Adrenal gland (tissue), 5 donors: ENCODE measurements at regions not wholly inside any gene's neighbourhood (a gene's known extent, or its start where the extent isn't known, plus 50 kb on each side); places are given as distances from the start of the nearest gene placed in this dataset.

Source experiments
- CTCF ChIP-seq, 6 experiments: fragments of 450-650 bp in 4 of 6; fragments of 200-600 bp in 2 of 6; sonication (generic) in 1 of 6; IDR thresholded peaks; 1 replicate in 5 of 6; 2 replicates in 1 of 6; pipeline versions ENCODE4 v1.5.1 to v1.8.0; 2016 to 2021; ENCODE audit warnings: antibody characterized with exemption in 6 of 6, mild to moderate bottlenecking in 2 of 6, moderate library complexity in 1 of 6
- POLR2A ChIP-seq, 2 donors: fragments of 450-650 bp; IDR thresholded peaks; one replicate each; pipeline ENCODE4 v1.6.1; 2017; ENCODE audit warnings: antibody characterized with exemption in 2 of 2, mild to moderate bottlenecking in 2 of 2, moderate library complexity in 1 of 2
- donor health status: DM: no; HTN: no; CAD: no.

- TF ChIP-seq CTCF (IDR thresholded peaks at IDR 0.05) (no peak), POLR2A (IDR thresholded peaks at IDR 0.05) (no peak)
These were observed 120.0 kb upstream of the ATP11B start for GRCh38 chr3:182673336-182673735.
